ENCODE measurements at regions not wholly inside any gene's neighbourhood (a gene's known extent, or its start where the extent isn't known, plus 50 kb on each side); places are given as distances from the start of the nearest gene placed in this dataset.

DNA sequence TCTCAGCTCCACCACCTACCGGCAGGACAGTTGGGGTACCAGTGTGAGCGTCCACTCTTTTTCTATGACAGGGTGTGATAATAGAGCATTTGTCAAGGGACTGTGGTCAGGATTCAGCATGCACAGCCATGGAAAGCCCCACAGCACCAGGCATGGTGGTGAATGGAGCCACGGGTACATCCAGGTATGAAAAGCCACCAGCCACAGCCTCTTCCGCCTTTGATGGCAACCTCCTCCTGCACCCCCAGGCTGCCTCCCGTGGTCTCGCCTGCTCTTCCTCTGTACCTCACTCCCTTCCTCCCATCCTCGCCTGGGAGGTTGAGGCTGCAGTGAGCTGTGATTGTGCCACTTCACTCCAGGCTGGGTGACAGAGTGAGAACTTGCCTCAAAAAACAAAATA lies 90.2 kb upstream of the CHST15 start (continued):
- TF ChIP-seq, protein P1, sequence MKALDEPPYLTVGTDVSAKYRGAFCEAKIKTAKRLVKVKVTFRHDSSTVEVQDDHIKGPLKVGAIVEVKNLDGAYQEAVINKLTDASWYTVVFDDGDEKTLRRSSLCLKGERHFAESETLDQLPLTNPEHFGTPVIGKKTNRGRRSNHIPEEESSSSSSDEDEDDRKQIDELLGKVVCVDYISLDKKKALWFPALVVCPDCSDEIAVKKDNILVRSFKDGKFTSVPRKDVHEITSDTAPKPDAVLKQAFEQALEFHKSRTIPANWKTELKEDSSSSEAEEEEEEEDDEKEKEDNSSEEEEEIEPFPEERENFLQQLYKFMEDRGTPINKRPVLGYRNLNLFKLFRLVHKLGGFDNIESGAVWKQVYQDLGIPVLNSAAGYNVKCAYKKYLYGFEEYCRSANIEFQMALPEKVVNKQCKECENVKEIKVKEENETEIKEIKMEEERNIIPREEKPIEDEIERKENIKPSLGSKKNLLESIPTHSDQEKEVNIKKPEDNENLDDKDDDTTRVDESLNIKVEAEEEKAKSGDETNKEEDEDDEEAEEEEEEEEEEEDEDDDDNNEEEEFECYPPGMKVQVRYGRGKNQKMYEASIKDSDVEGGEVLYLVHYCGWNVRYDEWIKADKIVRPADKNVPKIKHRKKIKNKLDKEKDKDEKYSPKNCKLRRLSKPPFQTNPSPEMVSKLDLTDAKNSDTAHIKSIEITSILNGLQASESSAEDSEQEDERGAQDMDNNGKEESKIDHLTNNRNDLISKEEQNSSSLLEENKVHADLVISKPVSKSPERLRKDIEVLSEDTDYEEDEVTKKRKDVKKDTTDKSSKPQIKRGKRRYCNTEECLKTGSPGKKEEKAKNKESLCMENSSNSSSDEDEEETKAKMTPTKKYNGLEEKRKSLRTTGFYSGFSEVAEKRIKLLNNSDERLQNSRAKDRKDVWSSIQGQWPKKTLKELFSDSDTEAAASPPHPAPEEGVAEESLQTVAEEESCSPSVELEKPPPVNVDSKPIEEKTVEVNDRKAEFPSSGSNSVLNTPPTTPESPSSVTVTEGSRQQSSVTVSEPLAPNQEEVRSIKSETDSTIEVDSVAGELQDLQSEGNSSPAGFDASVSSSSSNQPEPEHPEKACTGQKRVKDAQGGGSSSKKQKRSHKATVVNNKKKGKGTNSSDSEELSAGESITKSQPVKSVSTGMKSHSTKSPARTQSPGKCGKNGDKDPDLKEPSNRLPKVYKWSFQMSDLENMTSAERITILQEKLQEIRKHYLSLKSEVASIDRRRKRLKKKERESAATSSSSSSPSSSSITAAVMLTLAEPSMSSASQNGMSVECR (CRISPR knock-in tag; IDR thresholded peaks at IDR 0.05; ENCODE audit: borderline replicate concordance): no peak
- TF ChIP-seq GRHL2 (CRISPR knock-in tag; IDR thresholded peaks at IDR 0.05; ENCODE audit: insufficient replicate concordance, severe bottlenecking) (no peak), ELF4 (CRISPR knock-in tag; IDR thresholded peaks at IDR 0.05; ENCODE audit: low read depth) (no peak), FOXJ3 (CRISPR knock-in tag; IDR thresholded peaks at IDR 0.05; ENCODE audit: borderline replicate concordance) (no peak), AR (CRISPR knock-in tag; IDR thresholded peaks at IDR 0.05) (no peak)
- TF ChIP-seq, protein P2, sequence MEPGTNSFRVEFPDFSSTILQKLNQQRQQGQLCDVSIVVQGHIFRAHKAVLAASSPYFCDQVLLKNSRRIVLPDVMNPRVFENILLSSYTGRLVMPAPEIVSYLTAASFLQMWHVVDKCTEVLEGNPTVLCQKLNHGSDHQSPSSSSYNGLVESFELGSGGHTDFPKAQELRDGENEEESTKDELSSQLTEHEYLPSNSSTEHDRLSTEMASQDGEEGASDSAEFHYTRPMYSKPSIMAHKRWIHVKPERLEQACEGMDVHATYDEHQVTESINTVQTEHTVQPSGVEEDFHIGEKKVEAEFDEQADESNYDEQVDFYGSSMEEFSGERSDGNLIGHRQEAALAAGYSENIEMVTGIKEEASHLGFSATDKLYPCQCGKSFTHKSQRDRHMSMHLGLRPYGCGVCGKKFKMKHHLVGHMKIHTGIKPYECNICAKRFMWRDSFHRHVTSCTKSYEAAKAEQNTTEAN (CRISPR knock-in tag; IDR thresholded peaks at IDR 0.05): no peak
- TF ChIP-seq, protein P3, sequence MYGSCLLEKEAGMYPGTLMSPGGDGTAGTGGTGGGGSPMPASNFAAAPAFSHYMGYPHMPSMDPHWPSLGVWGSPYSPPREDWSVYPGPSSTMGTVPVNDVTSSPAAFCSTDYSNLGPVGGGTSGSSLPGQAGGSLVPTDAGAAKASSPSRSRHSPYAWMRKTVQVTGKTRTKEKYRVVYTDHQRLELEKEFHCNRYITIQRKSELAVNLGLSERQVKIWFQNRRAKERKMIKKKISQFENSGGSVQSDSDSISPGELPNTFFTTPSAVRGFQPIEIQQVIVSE (CRISPR knock-in tag; IDR thresholded peaks at IDR 0.05; ENCODE audit: borderline replicate concordance): no peak

GRCh38 chr10:124182088-124182541 lies 88.7 kb upstream of the CHST15 start:
- CTCF ChIA-PET: interaction anchor here (0.8 to 1.5 kb wide), 4 partner anchors 11 to 384 kb away, joined by 3 read pairs; no protein-coding TSS in a partner anchor

DNA sequence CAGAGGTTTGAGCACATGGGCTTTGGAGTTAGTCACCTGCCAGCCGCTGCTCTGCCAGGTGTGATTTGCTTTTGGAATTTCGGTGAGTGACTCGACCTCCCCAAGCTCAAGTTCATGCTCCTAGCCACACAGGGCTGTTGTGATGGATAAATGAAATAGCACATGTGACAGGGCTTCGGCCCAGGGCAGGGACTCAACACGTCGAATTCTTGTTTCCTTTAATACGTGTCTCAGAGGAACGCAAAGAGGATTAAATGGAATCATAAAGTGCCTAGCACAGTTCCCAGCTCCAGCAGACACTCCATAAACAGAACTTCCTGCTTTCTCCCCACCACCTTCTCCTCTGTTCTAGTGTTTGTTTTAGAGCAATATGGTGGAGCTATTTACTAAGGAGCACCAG lies 88.3 kb upstream of the CHST15 start:
- Mint-ChIP-seq H3K36me3 (no peaks in the 10 kb centered on the region), H3K9me3 (no peaks in the 10 kb centered on the region), H3K27ac (no peak overlapping the region), H3K4me1 (0 out of 2 replicates have a peak, but pooled peaks cover 5% of the 10 kb centered on the region), H3K4me3 (no peak overlapping the region), H3K27me3 (ENCODE audit: low read depth) (peaks cover 5% of the 10 kb centered on the region; the same call in 1 of the 2 replicates)
- POLR2A ChIA-PET: no interaction called here
- ATAC-seq (no peak), DNase-seq (ENCODE audit: low spot score) (no peak)
- CTCF ChIA-PET: interaction anchor here (0.8 to 1.5 kb wide), 4 partner anchors 11 to 384 kb away, joined by 3 read pairs; no protein-coding TSS in a partner anchor
- TF ChIP-seq ZNF317 (CRISPR knock-in tag; IDR thresholded peaks at IDR 0.05; ENCODE audit: borderline replicate concordance, low read depth): no peak
- no peak for TF ChIP-seq TEAD4 (CRISPR knock-in tag; IDR thresholded peaks at IDR 0.05)
- TF ChIP-seq, protein P4, sequence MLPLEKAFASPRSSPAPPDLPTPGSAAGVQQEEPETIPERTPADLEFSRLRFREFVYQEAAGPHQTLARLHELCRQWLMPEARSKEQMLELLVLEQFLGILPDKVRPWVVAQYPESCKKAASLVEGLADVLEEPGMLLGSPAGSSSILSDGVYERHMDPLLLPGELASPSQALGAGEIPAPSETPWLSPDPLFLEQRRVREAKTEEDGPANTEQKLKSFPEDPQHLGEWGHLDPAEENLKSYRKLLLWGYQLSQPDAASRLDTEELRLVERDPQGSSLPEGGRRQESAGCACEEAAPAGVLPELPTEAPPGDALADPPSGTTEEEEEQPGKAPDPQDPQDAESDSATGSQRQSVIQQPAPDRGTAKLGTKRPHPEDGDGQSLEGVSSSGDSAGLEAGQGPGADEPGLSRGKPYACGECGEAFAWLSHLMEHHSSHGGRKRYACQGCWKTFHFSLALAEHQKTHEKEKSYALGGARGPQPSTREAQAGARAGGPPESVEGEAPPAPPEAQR (CRISPR knock-in tag; IDR thresholded peaks at IDR 0.05): no peak
- TF ChIP-seq SOX15 (CRISPR knock-in tag; IDR thresholded peaks at IDR 0.05): no peak
- no peak for TF ChIP-seq ZNF232 (CRISPR knock-in tag; IDR thresholded peaks at IDR 0.05)
- TF ChIP-seq, protein P5, sequence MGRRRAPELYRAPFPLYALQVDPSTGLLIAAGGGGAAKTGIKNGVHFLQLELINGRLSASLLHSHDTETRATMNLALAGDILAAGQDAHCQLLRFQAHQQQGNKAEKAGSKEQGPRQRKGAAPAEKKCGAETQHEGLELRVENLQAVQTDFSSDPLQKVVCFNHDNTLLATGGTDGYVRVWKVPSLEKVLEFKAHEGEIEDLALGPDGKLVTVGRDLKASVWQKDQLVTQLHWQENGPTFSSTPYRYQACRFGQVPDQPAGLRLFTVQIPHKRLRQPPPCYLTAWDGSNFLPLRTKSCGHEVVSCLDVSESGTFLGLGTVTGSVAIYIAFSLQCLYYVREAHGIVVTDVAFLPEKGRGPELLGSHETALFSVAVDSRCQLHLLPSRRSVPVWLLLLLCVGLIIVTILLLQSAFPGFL (CRISPR knock-in tag; IDR thresholded peaks at IDR 0.05; ENCODE audit: borderline replicate concordance): no peak
- TF ChIP-seq, protein P2 (CRISPR knock-in tag; IDR thresholded peaks at IDR 0.05): no peak
- no peak for TF ChIP-seq ETV6 (CRISPR knock-in tag; IDR thresholded peaks at IDR 0.05)

More at GRCh38 chr10:124182088-124182541, 88.7 kb upstream of the CHST15 start:
- H3K9me3 Mint-ChIP-seq: no peaks in the 10 kb centered on the region
- H3K4me1 Mint-ChIP-seq: 0 out of 2 replicates have a peak, but pooled peaks cover 5% of the 10 kb centered on the region
- H3K4me3 Mint-ChIP-seq: no peak overlapping the region
- no peak for DNase-seq (ENCODE audit: low spot score)
- no peaks in the 10 kb centered on the region for H3K36me3 Mint-ChIP-seq
- no peak for ATAC-seq
- peaks cover 5% of the 10 kb centered on the region; the same call in 1 of the 2 replicates for H3K27me3 Mint-ChIP-seq (ENCODE audit: low read depth)
- no peak for TF ChIP-seq TEAD1 (CRISPR knock-in tag; IDR thresholded peaks at IDR 0.05)
- TF ChIP-seq TEAD4 (CRISPR knock-in tag; IDR thresholded peaks at IDR 0.05): no peak
- TF ChIP-seq ZNF423 (CRISPR knock-in tag; IDR thresholded peaks at IDR 0.05): no peak
- TF ChIP-seq, protein P3 (CRISPR knock-in tag; IDR thresholded peaks at IDR 0.05; ENCODE audit: borderline replicate concordance): no peak
- TF ChIP-seq ZNF396 (CRISPR knock-in tag; IDR thresholded peaks at IDR 0.05; ENCODE audit: borderline replicate concordance): no peak
- no peak for TF ChIP-seq NR3C1 (CRISPR knock-in tag; conservative IDR thresholded peaks at IDR 0.05; ENCODE audit: low read depth)
- TF ChIP-seq CREM (CRISPR knock-in tag; IDR thresholded peaks at IDR 0.05): no peak
- TF ChIP-seq NR2C2 (CRISPR knock-in tag; IDR thresholded peaks at IDR 0.05): no peak
- no peak for TF ChIP-seq SP1 (CRISPR knock-in tag; conservative IDR thresholded peaks at IDR 0.05)
- no peak for TF ChIP-seq ZNF138 (CRISPR knock-in tag; conservative IDR thresholded peaks at IDR 0.05)
- H3K27ac Mint-ChIP-seq: no peak overlapping the region
- POLR2A ChIA-PET: no interaction called here

Data from WTC11 (cell line).